KMS-11 (cell line): ENCODE measurements at regions not wholly inside any gene's neighbourhood (a gene's known extent, or its start where the extent isn't known, plus 50 kb on each side); places are given as distances from the start of the nearest gene placed in this dataset.

ENCODE experiments used
- H2AFZ ChIP-seq: fragments of 200-600 bp; sonication (generic); 2 replicates; pipeline ENCODE4 v1.6.1; 2016; ENCODE audit warnings: antibody characterized with exemption, mixed run types, low read depth
- H3K27ac ChIP-seq: fragments of 200-600 bp; sonication (generic); 2 replicates; pipeline ENCODE4 v1.6.1; 2016; ENCODE audit warnings: mild to moderate bottlenecking, mixed run types
- H3K27me3 ChIP-seq: fragments of 200-600 bp; sonication (generic); 2 replicates; pipeline ENCODE4 v1.6.1; 2017; ENCODE audit warnings: mild to moderate bottlenecking, low read depth, mixed run types, moderate library complexity; ENCODE audit not compliant: insufficient read depth
- H3K36me3 ChIP-seq: fragments of 200-600 bp; sonication (generic); 2 replicates; pipeline ENCODE4 v1.6.1; 2017; ENCODE audit warnings: mild to moderate bottlenecking, mixed run types; ENCODE audit not compliant: insufficient read depth
- H3K4me1 ChIP-seq: fragments of 200-600 bp; sonication (generic); 2 replicates; pipeline ENCODE4 v1.6.1; 2016; ENCODE audit warnings: mild to moderate bottlenecking, low read depth, mixed run types; ENCODE audit not compliant: poor library complexity, severe bottlenecking
- H3K4me2 ChIP-seq: fragments of 200-600 bp; sonication (generic); 2 replicates; pipeline ENCODE4 v1.7.0; 2016; ENCODE audit warnings: mild to moderate bottlenecking, mixed run types
- H3K4me3 ChIP-seq: fragments of 200-600 bp; sonication (generic); IDR thresholded peaks from 2 replicates; pipeline ENCODE4 v1.6.1; 2017; ENCODE audit warnings: low read depth, low read length, mixed read lengths; ENCODE audit not compliant: insufficient read depth
- H3K79me2 ChIP-seq: fragments of 200-600 bp; sonication (generic); 2 replicates; pipeline ENCODE4 v1.6.1; 2016; ENCODE audit warnings: low read depth, mixed run types; ENCODE audit not compliant: insufficient read depth
- H3K9ac ChIP-seq: fragments of 200-600 bp; sonication (generic); 2 replicates; pipeline ENCODE4 v1.6.1; 2016; ENCODE audit warnings: mild to moderate bottlenecking, mixed run types
- H4K20me1 ChIP-seq: fragments of 200-600 bp; sonication (generic); 2 replicates; pipeline ENCODE4 v1.6.1; 2016; ENCODE audit warnings: mild to moderate bottlenecking, mixed run types; ENCODE audit not compliant: insufficient read depth
- CTCF ChIP-seq: fragments of 200-600 bp; sonication (generic); conservative IDR thresholded peaks from 2 replicates; pipeline ENCODE4 v1.6.1; 2017; ENCODE audit warnings: low read depth, mild to moderate bottlenecking, antibody characterized with exemption, low read length, moderate library complexity, mixed read lengths

- no peak overlapping the region for H3K4me3 ChIP-seq
- no peaks in the 10 kb centered on the region for H3K4me1 ChIP-seq
- TF ChIP-seq CTCF, result no peak
- H3K36me3 ChIP-seq, result no peaks in the 10 kb centered on the region
- no peaks in the 10 kb centered on the region for H4K20me1 ChIP-seq
- no peak overlapping the region for H3K27ac ChIP-seq
- no peak overlapping the region for H3K4me2 ChIP-seq
- no peak overlapping the region for H2AFZ ChIP-seq
- H3K9ac ChIP-seq, result no peak overlapping the region
- H3K27me3 ChIP-seq, result no peaks in the 10 kb centered on the region
- no peaks in the 10 kb centered on the region for H3K79me2 ChIP-seq
These were observed 97.6 kb downstream of the MYCN start for GRCh38 chr2:16037808-16038457.

GRCh38 chr2:16036951-16037350 lies 96.6 kb downstream of the MYCN start:
- Histone ChIP-seq H3K4me3 (no peak overlapping the region), H4K20me1 (no peaks in the 10 kb centered on the region), H3K79me2 (no peaks in the 10 kb centered on the region), H2AFZ (no peak overlapping the region), H3K4me1 (no peaks in the 10 kb centered on the region), H3K4me2 (no peak overlapping the region), H3K27ac (no peak overlapping the region), H3K9ac (no peak overlapping the region), H3K36me3 (no peaks in the 10 kb centered on the region), H3K27me3 (no peaks in the 10 kb centered on the region)
- TF ChIP-seq CTCF, result no peak

- H3K4me2 ChIP-seq, result no peak overlapping the region
These were observed 95.7 kb downstream of the MYCN start for GRCh38 chr2:16035747-16036745.

More at GRCh38 chr2:16035747-16036745, 95.7 kb downstream of the MYCN start:
- Histone ChIP-seq H3K79me2 (no peaks in the 10 kb centered on the region), H3K4me1 (no peaks in the 10 kb centered on the region), H4K20me1 (no peaks in the 10 kb centered on the region), H2AFZ (no peak overlapping the region), H3K27ac (no peak overlapping the region), H3K9ac (no peak overlapping the region), H3K27me3 (no peaks in the 10 kb centered on the region), H3K36me3 (no peaks in the 10 kb centered on the region), H3K4me3 (no peak overlapping the region)
- TF ChIP-seq CTCF, result no peak
